Parathyroid adenoma (tissue), 2 donors: ENCODE measurements at regions not wholly inside any gene's neighbourhood (a gene's known extent, or its start where the extent isn't known, plus 50 kb on each side); places are given as distances from the start of the nearest gene placed in this dataset.

Source experiments
- H2AFZ ChIP-seq: fragments of 300-600 bp; sonication (generic); one replicate; pipeline ENCODE4 v1.7.0; 2017; ENCODE audit warnings: antibody characterized with exemption, mild to moderate bottlenecking
- H3K27ac ChIP-seq: fragments of 300-600 bp; sonication (generic); one replicate; pipeline ENCODE4 v1.7.0; 2017
- H3K27me3 ChIP-seq: fragments of 300-600 bp; sonication (generic); one replicate; pipeline ENCODE4 v1.7.0; 2017; ENCODE audit warnings: low read length; ENCODE audit not compliant: control insufficient read depth, insufficient read depth
- H3K36me3 ChIP-seq: fragments of 300-600 bp; sonication (generic); one replicate; pipeline ENCODE4 v1.7.0; 2017; ENCODE audit warnings: low read length; ENCODE audit not compliant: control insufficient read depth, insufficient read depth
- H3K4me1 ChIP-seq: fragments of 300-600 bp; sonication (generic); one replicate; pipeline ENCODE4 v1.7.0; 2017; ENCODE audit warnings: control low read depth
- H3K4me2 ChIP-seq: fragments of 300-600 bp; sonication (generic); one replicate; pipeline ENCODE4 v1.7.0; 2017; ENCODE audit warnings: low read length
- H3K4me3 ChIP-seq: fragments of 300-600 bp; sonication (generic); one replicate; pipeline ENCODE4 v1.7.0; 2017; ENCODE audit warnings: low read depth, low read length
- H3K79me2 ChIP-seq: fragments of 300-600 bp; sonication (generic); one replicate; pipeline ENCODE4 v1.7.0; 2017; ENCODE audit warnings: control low read depth
- H3K9ac ChIP-seq: fragments of 300-600 bp; sonication (generic); one replicate; pipeline ENCODE4 v1.7.0; 2017; ENCODE audit warnings: mild to moderate bottlenecking
- H3K9me3 ChIP-seq: fragments of 300-600 bp; sonication (generic); one replicate; pipeline ENCODE4 v1.7.0; 2017; ENCODE audit warnings: low read length; ENCODE audit not compliant: control insufficient read depth
- TF ChIP-seq, protein P1 (sequence below): fragments of 300-600 bp; sonication (generic); IDR thresholded peaks from one replicate; pipeline ENCODE4 v1.7.0; 2017; ENCODE audit warnings: antibody characterized with exemption, mild to moderate bottlenecking
- donor health status: primary hyperparathyroidism.

GRCh38 chrX:16012250-16012649 is 111.1 kb upstream of the GRPR start:
- H3K4me3 ChIP-seq, result no peak overlapping the region
- H3K36me3 ChIP-seq, result no peaks in the 10 kb centered on the region
- no peak overlapping the region for H2AFZ ChIP-seq
- no peaks in the 10 kb centered on the region for H3K79me2 ChIP-seq
- H3K27me3 ChIP-seq, result no peaks in the 10 kb centered on the region
- H3K4me1 ChIP-seq, result no peaks in the 10 kb centered on the region
- H3K9me3 ChIP-seq, result no peaks in the 10 kb centered on the region
- TF ChIP-seq, protein P1, sequence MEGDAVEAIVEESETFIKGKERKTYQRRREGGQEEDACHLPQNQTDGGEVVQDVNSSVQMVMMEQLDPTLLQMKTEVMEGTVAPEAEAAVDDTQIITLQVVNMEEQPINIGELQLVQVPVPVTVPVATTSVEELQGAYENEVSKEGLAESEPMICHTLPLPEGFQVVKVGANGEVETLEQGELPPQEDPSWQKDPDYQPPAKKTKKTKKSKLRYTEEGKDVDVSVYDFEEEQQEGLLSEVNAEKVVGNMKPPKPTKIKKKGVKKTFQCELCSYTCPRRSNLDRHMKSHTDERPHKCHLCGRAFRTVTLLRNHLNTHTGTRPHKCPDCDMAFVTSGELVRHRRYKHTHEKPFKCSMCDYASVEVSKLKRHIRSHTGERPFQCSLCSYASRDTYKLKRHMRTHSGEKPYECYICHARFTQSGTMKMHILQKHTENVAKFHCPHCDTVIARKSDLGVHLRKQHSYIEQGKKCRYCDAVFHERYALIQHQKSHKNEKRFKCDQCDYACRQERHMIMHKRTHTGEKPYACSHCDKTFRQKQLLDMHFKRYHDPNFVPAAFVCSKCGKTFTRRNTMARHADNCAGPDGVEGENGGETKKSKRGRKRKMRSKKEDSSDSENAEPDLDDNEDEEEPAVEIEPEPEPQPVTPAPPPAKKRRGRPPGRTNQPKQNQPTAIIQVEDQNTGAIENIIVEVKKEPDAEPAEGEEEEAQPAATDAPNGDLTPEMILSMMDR, result no peak
- H3K9ac ChIP-seq, result no peak overlapping the region
- no peak overlapping the region for H3K4me2 ChIP-seq
- no peak overlapping the region for H3K27ac ChIP-seq

DNA sequence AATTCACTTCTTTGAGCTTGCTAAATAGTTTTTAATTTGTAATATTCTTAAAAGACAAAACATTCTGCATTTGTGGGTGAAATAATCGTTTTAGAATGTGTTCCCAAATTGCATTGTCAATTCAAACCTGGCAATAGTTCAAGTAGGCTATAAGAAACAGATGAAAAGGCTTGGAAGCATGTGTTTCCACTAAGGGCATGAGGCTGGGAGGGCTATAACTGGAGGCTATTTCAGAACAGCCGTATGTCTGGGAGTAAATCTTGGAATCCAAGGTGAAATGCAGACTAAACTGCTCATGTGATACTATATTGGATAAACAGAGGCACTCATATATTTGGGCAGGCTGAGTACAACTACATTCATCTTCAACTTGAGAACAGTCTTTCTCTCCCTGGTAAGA is 117.4 kb upstream of the GRPR start:
- H2AFZ ChIP-seq, result no peak overlapping the region
- no peaks in the 10 kb centered on the region for H3K79me2 ChIP-seq
- no peaks in the 10 kb centered on the region for H3K27me3 ChIP-seq
- H3K27ac ChIP-seq, result no peak overlapping the region
- no peaks in the 10 kb centered on the region for H3K4me1 ChIP-seq
- H3K9me3 ChIP-seq, result no peaks in the 10 kb centered on the region
- TF ChIP-seq, protein P1, result no peak
- H3K36me3 ChIP-seq, result no peaks in the 10 kb centered on the region
- no peak overlapping the region for H3K9ac ChIP-seq
- no peak overlapping the region for H3K4me2 ChIP-seq
- H3K4me3 ChIP-seq, result no peak overlapping the region

DNA sequence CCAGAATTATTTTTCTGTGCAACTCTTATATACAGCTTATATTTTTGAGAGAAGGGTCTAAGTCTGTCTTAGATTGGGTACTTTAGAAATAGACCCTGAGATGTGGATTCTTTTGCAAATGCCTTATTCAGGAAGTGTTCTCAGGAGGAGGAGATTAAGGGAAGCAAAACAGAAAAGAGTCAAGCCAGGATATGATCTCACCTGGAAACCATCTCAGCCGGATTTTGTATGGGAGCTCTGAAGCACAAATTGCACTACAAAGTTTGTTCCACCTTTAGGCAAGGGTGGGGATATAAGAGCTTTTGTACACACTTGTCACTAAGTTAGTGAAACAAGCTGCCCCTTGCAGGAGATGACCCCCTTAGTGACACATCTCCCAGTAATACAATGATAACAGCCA is 121.2 kb upstream of the GRPR start:
- Histone ChIP-seq H3K9me3 (no peaks in the 10 kb centered on the region), H2AFZ (no peak overlapping the region), H3K36me3 (no peaks in the 10 kb centered on the region), H3K4me1 (no peaks in the 10 kb centered on the region), H3K4me2 (no peak overlapping the region), H3K9ac (no peak overlapping the region), H3K27me3 (no peaks in the 10 kb centered on the region), H3K27ac (no peak overlapping the region), H3K79me2 (no peaks in the 10 kb centered on the region), H3K4me3 (no peak overlapping the region)
- TF ChIP-seq, protein P1, result no peak

GRCh38 chrX:15998350-15998749 is 125.0 kb upstream of the GRPR start:
- TF ChIP-seq, protein P1, result no peak
- no peaks in the 10 kb centered on the region for H3K79me2 ChIP-seq

DNA sequence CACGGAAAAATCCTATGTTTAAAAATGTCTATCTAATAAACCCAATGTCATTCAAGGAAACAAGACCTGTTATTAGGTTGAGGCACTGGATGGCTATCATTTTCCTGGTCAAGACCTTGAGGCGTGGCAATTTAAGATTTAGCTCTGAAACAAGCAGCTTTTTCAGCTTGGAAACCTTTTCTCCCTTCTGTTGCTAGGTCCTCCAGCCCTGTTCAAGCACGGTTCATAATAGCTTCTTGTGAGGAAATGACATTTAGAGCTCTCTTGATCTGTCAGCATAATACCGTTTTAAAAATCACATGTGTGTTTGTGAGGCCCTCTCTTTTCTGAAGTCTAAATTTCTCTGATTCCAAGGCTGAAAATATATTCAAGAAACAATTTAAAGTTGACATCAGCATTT is 133.6 kb upstream of the GRPR start:
- Histone ChIP-seq H3K9me3 (no peaks in the 10 kb centered on the region), H3K27me3 (no peaks in the 10 kb centered on the region), H3K4me2 (no peak overlapping the region), H3K4me1 (no peaks in the 10 kb centered on the region), H3K79me2 (no peaks in the 10 kb centered on the region), H3K9ac (no peak overlapping the region), H3K36me3 (no peaks in the 10 kb centered on the region), H3K4me3 (no peak overlapping the region), H3K27ac (no peak overlapping the region), H2AFZ (no peak overlapping the region)
- TF ChIP-seq, protein P1, result no peak

More at GRCh38 chrX:15998350-15998749, 125.0 kb upstream of the GRPR start:
- no peaks in the 10 kb centered on the region for H3K36me3 ChIP-seq
- no peak overlapping the region for H2AFZ ChIP-seq
- H3K27ac ChIP-seq, result no peak overlapping the region
- no peak overlapping the region for H3K4me2 ChIP-seq
- no peak overlapping the region for H3K4me3 ChIP-seq
- H3K9me3 ChIP-seq, result no peaks in the 10 kb centered on the region
- no peaks in the 10 kb centered on the region for H3K4me1 ChIP-seq
- H3K9ac ChIP-seq, result no peak overlapping the region
- no peaks in the 10 kb centered on the region for H3K27me3 ChIP-seq
